ENCODE measurements at regions not wholly inside any gene's neighbourhood (a gene's known extent, or its start where the extent isn't known, plus 50 kb on each side); places are given as distances from the start of the nearest gene placed in this dataset.

GRCh38 chr5:173399851-173400250 is 71.6 kb upstream of the STC2 start (continued):
- TF ChIP-seq, protein P1, sequence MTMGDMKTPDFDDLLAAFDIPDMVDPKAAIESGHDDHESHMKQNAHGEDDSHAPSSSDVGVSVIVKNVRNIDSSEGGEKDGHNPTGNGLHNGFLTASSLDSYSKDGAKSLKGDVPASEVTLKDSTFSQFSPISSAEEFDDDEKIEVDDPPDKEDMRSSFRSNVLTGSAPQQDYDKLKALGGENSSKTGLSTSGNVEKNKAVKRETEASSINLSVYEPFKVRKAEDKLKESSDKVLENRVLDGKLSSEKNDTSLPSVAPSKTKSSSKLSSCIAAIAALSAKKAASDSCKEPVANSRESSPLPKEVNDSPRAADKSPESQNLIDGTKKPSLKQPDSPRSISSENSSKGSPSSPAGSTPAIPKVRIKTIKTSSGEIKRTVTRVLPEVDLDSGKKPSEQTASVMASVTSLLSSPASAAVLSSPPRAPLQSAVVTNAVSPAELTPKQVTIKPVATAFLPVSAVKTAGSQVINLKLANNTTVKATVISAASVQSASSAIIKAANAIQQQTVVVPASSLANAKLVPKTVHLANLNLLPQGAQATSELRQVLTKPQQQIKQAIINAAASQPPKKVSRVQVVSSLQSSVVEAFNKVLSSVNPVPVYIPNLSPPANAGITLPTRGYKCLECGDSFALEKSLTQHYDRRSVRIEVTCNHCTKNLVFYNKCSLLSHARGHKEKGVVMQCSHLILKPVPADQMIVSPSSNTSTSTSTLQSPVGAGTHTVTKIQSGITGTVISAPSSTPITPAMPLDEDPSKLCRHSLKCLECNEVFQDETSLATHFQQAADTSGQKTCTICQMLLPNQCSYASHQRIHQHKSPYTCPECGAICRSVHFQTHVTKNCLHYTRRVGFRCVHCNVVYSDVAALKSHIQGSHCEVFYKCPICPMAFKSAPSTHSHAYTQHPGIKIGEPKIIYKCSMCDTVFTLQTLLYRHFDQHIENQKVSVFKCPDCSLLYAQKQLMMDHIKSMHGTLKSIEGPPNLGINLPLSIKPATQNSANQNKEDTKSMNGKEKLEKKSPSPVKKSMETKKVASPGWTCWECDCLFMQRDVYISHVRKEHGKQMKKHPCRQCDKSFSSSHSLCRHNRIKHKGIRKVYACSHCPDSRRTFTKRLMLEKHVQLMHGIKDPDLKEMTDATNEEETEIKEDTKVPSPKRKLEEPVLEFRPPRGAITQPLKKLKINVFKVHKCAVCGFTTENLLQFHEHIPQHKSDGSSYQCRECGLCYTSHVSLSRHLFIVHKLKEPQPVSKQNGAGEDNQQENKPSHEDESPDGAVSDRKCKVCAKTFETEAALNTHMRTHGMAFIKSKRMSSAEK (CRISPR knock-in tag; IDR thresholded peaks at IDR 0.05; ENCODE audit: borderline replicate concordance), result no peak
- no peak for TF ChIP-seq ZNF232 (CRISPR knock-in tag; IDR thresholded peaks at IDR 0.05)
- no peak for TF ChIP-seq MXD4 (CRISPR knock-in tag; IDR thresholded peaks at IDR 0.05; ENCODE audit: borderline replicate concordance)

DNA sequence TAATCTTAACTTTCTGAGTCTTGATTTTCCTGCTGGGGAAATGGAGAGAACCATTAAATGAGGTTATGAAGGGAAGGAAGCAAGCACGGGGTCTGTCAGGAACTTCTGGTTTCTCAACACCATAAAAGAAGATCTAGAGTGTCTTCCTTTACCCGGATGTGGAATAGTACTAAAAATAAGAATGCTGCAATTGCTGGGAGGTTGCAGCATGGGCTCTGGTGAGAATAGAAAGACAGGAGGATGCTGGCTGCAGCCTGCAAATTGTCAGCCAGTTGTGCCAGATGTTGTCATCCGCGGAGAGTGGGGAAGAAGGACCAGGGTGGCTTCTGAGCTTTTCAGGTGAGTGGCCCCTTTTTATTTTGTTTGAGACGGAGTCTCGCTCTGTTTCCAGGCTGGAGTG is 69.3 kb upstream of the STC2 start:
- ChIA-PET CTCF (interaction anchor here (3.0 to 3.9 kb wide), 3 partner anchors 13 to 184 kb away, joined by 11 to 50 read pairs (median 17); no protein-coding TSS in a partner anchor), POLR2A (no interaction called here)
- DNase-seq (ENCODE audit: low spot score) (no peak), ATAC-seq (no peak)
- H3K36me3 Mint-ChIP-seq, result peaks cover 3% of the 10 kb centered on the region
- H3K27me3 Mint-ChIP-seq (ENCODE audit: low read depth), result peaks cover 5% of the 10 kb centered on the region
- H3K27ac Mint-ChIP-seq, result no peak overlapping the region
- 0 out of 2 replicates have a peak, but pooled peaks cover 3% of the 10 kb centered on the region for H3K4me1 Mint-ChIP-seq
- H3K9me3 Mint-ChIP-seq, result peaks cover 23% of the 10 kb centered on the region
- no peak for TF ChIP-seq GABPB1 (CRISPR knock-in tag; IDR thresholded peaks at IDR 0.05)
- TF ChIP-seq IRF2 (CRISPR knock-in tag; IDR thresholded peaks at IDR 0.05; ENCODE audit: borderline replicate concordance, low read depth), result no peak
- TF ChIP-seq FOXJ3 (CRISPR knock-in tag; IDR thresholded peaks at IDR 0.05; ENCODE audit: borderline replicate concordance), result no peak
- TF ChIP-seq ZNF281 (CRISPR knock-in tag; IDR thresholded peaks at IDR 0.05), result no peak
- TF ChIP-seq, protein P2, sequence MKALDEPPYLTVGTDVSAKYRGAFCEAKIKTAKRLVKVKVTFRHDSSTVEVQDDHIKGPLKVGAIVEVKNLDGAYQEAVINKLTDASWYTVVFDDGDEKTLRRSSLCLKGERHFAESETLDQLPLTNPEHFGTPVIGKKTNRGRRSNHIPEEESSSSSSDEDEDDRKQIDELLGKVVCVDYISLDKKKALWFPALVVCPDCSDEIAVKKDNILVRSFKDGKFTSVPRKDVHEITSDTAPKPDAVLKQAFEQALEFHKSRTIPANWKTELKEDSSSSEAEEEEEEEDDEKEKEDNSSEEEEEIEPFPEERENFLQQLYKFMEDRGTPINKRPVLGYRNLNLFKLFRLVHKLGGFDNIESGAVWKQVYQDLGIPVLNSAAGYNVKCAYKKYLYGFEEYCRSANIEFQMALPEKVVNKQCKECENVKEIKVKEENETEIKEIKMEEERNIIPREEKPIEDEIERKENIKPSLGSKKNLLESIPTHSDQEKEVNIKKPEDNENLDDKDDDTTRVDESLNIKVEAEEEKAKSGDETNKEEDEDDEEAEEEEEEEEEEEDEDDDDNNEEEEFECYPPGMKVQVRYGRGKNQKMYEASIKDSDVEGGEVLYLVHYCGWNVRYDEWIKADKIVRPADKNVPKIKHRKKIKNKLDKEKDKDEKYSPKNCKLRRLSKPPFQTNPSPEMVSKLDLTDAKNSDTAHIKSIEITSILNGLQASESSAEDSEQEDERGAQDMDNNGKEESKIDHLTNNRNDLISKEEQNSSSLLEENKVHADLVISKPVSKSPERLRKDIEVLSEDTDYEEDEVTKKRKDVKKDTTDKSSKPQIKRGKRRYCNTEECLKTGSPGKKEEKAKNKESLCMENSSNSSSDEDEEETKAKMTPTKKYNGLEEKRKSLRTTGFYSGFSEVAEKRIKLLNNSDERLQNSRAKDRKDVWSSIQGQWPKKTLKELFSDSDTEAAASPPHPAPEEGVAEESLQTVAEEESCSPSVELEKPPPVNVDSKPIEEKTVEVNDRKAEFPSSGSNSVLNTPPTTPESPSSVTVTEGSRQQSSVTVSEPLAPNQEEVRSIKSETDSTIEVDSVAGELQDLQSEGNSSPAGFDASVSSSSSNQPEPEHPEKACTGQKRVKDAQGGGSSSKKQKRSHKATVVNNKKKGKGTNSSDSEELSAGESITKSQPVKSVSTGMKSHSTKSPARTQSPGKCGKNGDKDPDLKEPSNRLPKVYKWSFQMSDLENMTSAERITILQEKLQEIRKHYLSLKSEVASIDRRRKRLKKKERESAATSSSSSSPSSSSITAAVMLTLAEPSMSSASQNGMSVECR (CRISPR knock-in tag; IDR thresholded peaks at IDR 0.05; ENCODE audit: borderline replicate concordance), result no peak
- TF ChIP-seq ATF3 (CRISPR knock-in tag; conservative IDR thresholded peaks at IDR 0.05), result no peak
- no peak for TF ChIP-seq ZNF219 (CRISPR knock-in tag; IDR thresholded peaks at IDR 0.05; ENCODE audit: borderline replicate concordance)
- TF ChIP-seq, protein P3, sequence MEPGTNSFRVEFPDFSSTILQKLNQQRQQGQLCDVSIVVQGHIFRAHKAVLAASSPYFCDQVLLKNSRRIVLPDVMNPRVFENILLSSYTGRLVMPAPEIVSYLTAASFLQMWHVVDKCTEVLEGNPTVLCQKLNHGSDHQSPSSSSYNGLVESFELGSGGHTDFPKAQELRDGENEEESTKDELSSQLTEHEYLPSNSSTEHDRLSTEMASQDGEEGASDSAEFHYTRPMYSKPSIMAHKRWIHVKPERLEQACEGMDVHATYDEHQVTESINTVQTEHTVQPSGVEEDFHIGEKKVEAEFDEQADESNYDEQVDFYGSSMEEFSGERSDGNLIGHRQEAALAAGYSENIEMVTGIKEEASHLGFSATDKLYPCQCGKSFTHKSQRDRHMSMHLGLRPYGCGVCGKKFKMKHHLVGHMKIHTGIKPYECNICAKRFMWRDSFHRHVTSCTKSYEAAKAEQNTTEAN (CRISPR knock-in tag; IDR thresholded peaks at IDR 0.05), result no peak
- no peak for TF ChIP-seq NR2C2 (CRISPR knock-in tag; IDR thresholded peaks at IDR 0.05)
- TF ChIP-seq ZNF416 (CRISPR knock-in tag; IDR thresholded peaks at IDR 0.05), result no peak
- TF ChIP-seq ZBTB21 (CRISPR knock-in tag; IDR thresholded peaks at IDR 0.05; ENCODE audit: borderline replicate concordance), result no peak
- no peak for TF ChIP-seq JAZF1 (CRISPR knock-in tag; IDR thresholded peaks at IDR 0.05)
- TF ChIP-seq MXD4 (CRISPR knock-in tag; IDR thresholded peaks at IDR 0.05; ENCODE audit: borderline replicate concordance), result no peak
- H3K4me3 Mint-ChIP-seq, result no peak overlapping the region

All from WTC11 (cell line).